Fibroblast of villous mesenchyme (primary cell): ENCODE measurements at regions not wholly inside any gene's neighbourhood (a gene's known extent, or its start where the extent isn't known, plus 50 kb on each side); places are given as distances from the start of the nearest gene placed in this dataset.

Experiments
- DNase-seq: peaks from one replicate; pipeline ENCODE4 v3.0.0-alpha.2; 2010; ENCODE audit warnings: low read depth
- H3K4me3 ChIP-seq: 2 replicates; pipeline ENCODE4 v1.5.1; 2011; ENCODE audit warnings: low read depth, mild to moderate bottlenecking, low read length
- TF ChIP-seq, protein P1 (sequence below): IDR thresholded peaks from 2 replicates; pipeline ENCODE4 v1.5.1; 2012; ENCODE audit warnings: low read depth, mild to moderate bottlenecking, low read length; ENCODE audit not compliant: insufficient read depth

DNA sequence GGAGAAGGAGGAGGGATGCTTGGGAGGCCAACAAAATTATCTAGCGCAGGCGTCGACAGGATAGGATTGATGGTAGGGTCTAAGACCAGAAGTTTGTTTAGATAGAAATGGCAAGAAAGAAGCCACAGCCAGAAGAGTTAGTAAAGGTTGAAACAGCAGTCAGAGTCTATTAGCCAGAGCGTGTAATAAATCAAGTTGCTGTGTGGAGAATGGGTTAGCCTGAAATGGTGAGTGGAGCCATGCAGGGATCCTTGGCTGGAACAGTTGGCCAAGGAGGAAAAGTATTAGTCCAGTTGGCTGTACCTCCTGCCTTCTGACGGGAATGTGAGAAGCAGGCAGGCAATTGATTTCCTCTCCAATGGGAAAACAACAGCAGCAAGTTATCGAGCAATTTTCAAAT, 190.7 kb upstream of the CCDC68 start:
- H3K4me3 ChIP-seq, result no peak overlapping the region
- TF ChIP-seq, protein P1, sequence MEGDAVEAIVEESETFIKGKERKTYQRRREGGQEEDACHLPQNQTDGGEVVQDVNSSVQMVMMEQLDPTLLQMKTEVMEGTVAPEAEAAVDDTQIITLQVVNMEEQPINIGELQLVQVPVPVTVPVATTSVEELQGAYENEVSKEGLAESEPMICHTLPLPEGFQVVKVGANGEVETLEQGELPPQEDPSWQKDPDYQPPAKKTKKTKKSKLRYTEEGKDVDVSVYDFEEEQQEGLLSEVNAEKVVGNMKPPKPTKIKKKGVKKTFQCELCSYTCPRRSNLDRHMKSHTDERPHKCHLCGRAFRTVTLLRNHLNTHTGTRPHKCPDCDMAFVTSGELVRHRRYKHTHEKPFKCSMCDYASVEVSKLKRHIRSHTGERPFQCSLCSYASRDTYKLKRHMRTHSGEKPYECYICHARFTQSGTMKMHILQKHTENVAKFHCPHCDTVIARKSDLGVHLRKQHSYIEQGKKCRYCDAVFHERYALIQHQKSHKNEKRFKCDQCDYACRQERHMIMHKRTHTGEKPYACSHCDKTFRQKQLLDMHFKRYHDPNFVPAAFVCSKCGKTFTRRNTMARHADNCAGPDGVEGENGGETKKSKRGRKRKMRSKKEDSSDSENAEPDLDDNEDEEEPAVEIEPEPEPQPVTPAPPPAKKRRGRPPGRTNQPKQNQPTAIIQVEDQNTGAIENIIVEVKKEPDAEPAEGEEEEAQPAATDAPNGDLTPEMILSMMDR, result no peak
- DNase-seq, result no peak

DNA sequence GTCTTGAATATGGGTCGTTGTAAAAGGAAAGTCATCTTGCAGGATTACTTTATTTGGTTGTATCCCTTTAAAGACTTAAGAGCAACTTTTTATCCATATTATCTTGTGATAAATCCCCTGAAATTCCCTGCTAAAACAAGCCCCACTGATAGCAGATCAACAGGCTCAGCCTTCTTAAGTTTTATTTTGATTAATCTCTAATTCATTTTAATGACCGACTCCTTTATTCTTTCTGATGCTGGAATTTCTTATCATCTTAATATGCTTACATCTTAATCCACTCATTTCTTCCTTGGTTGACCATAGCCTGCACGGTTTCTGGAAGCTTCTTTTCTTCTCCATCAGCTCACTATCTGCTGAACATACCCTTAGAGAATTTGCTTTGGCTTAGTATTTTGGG, 188.5 kb upstream of the CCDC68 start:
- DNase-seq, result no peak
- no peak overlapping the region for H3K4me3 ChIP-seq
- TF ChIP-seq, protein P1, result no peak

DNA sequence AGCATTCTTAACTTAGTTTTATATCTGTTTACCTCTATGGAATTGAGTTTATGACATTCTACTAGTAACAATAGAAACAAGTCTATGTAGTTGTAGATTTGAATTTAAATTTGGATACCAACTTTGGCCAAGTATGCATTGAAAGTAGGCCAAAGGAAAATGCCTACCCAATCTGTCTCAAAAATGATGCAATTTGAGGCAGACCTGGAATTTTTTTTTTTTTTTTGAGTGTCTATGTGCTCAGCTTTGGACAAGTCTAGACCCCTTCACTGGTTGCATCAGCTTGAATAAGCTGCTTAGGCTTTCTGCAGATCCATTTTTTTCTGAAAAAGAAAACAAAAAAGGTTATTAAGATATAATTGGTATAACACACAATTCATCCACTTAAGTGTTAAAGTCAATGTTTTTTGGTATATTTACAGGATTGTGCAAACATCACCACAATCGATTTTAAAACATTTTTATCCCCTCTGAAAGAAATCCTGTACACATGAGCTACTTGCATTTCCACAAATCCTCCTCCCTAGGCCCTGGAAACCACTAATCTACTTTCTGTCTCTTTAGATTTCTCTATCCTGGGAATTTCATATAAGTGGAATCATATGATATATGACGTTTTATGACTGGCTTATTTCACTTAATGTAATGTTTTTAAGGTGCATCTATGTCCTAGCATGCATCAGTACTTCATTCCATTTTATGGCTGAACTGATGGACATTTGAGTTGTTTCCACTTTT, 185.1 kb upstream of the CCDC68 start:
- H3K4me3 ChIP-seq, result no peak overlapping the region
- no peak for DNase-seq
- TF ChIP-seq, protein P1, result no peak

DNA sequence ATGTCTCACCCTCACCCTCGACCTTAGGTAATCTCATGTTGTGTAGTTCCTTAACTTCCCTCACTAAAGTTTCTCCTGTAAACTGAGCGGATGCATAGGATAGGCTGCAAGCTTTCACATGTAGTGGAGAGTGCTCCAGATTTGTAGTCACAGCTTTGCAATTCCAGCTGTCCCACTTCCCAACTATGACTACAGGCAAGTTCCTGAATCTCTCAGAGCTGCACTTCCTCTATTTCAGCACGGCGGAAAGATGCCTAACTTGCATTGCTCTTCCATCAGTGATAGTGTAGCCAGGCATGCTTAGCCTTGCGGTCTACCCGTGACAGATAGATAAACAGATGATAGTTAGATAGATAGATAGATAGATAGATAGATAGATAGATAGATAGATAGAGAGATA, 183.1 kb upstream of the CCDC68 start:
- DNase-seq, result no peak
- TF ChIP-seq, protein P1, result no peak
- H3K4me3 ChIP-seq, result no peak overlapping the region

DNA sequence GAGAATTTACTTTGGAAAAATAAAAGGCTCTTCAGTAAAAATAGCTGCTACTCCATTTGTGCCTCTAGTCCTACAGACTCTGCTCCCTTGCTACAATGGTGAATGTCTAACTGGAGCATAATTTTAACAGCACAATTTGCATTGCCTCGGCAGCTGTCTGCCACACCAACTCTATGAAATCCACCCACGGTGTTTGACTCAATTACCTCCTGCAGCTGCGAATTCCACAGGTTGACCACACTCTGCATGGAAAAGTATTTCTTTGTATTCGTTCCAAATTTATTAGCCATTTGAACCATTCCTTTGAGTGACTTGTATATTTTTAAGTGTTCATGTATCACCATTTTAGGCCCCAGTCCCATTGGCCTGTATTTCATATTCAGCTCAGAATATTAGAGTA, 182.1 kb upstream of the CCDC68 start:
- H3K4me3 ChIP-seq, result no peak overlapping the region
- TF ChIP-seq, protein P1, result no peak
- no peak for DNase-seq

DNA sequence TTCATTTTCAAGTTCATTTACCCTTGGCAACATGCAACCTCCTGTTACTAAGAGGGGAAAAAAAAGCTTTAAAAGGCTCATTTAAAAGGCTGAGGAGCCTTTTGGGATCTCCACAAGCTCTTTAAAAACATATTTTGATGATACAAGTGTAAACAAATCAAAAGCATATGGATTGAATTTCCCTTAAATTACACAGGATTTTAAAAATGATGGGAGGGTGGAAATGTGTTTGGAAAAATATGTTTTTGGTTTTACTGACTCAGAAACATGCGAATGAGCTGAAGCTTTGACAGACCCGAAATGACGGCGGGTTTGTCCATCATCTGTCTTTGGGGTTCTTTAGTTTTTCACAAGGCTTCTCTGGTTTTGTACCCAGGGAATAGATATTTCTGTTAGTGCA, 180.6 kb upstream of the CCDC68 start:
- TF ChIP-seq, protein P1, result no peak
- H3K4me3 ChIP-seq, result no peak overlapping the region
- DNase-seq, result no peak

DNA sequence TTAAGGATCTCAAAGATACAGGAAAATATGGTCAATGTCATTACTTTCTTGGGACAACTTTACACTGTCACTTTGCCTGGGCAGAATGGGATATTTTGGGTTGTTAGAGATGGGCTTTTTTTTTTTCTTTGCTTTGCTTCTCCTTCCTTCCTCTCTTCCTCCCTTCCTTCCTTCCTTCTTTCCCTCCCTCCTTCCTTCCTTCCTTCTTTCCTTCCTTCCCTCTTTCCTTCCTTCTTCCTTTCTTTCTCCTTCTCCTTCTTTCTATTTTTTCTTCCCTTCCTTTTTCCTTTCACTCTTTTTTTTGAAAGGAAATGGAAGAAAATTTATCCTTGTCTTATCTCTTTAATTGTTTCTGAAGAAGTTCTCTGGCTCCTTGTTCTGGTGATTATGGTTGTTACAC, 180.0 kb upstream of the CCDC68 start:
- no peak for DNase-seq

More for the DNA sequence above, 180.0 kb upstream of the CCDC68 start:
- TF ChIP-seq, protein P1, result no peak
- no peak overlapping the region for H3K4me3 ChIP-seq
